ENCODE measurements at regions not wholly inside any gene's neighbourhood (a gene's known extent, or its start where the extent isn't known, plus 50 kb on each side); places are given as distances from the start of the nearest gene placed in this dataset.

GRCh38 chr18:71760541-71760940 lies 783.6 kb downstream of the CBLN2 start:
- no peak for TF ChIP-seq CTCF (IDR thresholded peaks at IDR 0.05)
- no peak for TF ChIP-seq POLR2A (IDR thresholded peaks at IDR 0.05)
